ENCODE measurements at regions not wholly inside any gene's neighbourhood (a gene's known extent, or its start where the extent isn't known, plus 50 kb on each side); places are given as distances from the start of the nearest gene placed in this dataset.

- no peak for DNase-seq (ENCODE audit: low read depth)
Measured at GRCh38 chr13:104163866-104164630, 1097.8 kb upstream of the SLC10A2 start.

- DNase-seq (ENCODE audit: low read depth) = no peak
Measured at GRCh38 chr13:104160536-104160935, 1094.3 kb upstream of the SLC10A2 start.

GRCh38 chr13:104143760-104144416 lies 1077.7 kb upstream of the SLC10A2 start:
- no peak for DNase-seq (ENCODE audit: low read depth)

- DNase-seq (ENCODE audit: low read depth) = no peak
Measured at GRCh38 chr13:104140552-104140951, 1074.3 kb upstream of the SLC10A2 start.

- DNase-seq (ENCODE audit: low read depth) = no peak
Measured at GRCh38 chr13:104137416-104137815, 1071.2 kb upstream of the SLC10A2 start.

- no peak for DNase-seq (ENCODE audit: low read depth)
Measured at GRCh38 chr13:104132849-104133248, 1066.6 kb upstream of the SLC10A2 start.

- DNase-seq (ENCODE audit: low read depth) = no peak
Measured at GRCh38 chr13:104114101-104114500, 1047.9 kb upstream of the SLC10A2 start.

GRCh38 chr13:104111031-104111430 lies 1044.8 kb upstream of the SLC10A2 start:
- DNase-seq (ENCODE audit: low read depth) = no peak

- no peak for DNase-seq (ENCODE audit: low read depth)
Measured at GRCh38 chr13:104106705-104107393, 1040.6 kb upstream of the SLC10A2 start.

- no peak for DNase-seq (ENCODE audit: low read depth)
Measured at GRCh38 chr13:104105418-104106355, 1039.5 kb upstream of the SLC10A2 start.

GRCh38 chr13:104099750-104100149 lies 1033.5 kb upstream of the SLC10A2 start:
- DNase-seq (ENCODE audit: low read depth) = no peak

GRCh38 chr13:104098421-104098820 lies 1032.2 kb upstream of the SLC10A2 start:
- no peak for DNase-seq (ENCODE audit: low read depth)

GRCh38 chr13:104086759-104087158 lies 1020.5 kb upstream of the SLC10A2 start:
- no peak for DNase-seq (ENCODE audit: low read depth)

- no peak for DNase-seq (ENCODE audit: low read depth)
Measured at GRCh38 chr13:104086210-104086609, 1020.0 kb upstream of the SLC10A2 start.

- DNase-seq (ENCODE audit: low read depth) = no peak
Measured at GRCh38 chr13:104085611-104086010, 1019.4 kb upstream of the SLC10A2 start.

- no peak for DNase-seq (ENCODE audit: low read depth)
Measured at GRCh38 chr13:104074326-104074725, 1008.1 kb upstream of the SLC10A2 start.

- DNase-seq (ENCODE audit: low read depth) = no peak
Measured at GRCh38 chr13:104071806-104072205, 1005.6 kb upstream of the SLC10A2 start.

- no peak for DNase-seq (ENCODE audit: low read depth)
Measured at GRCh38 chr13:104065328-104065727, 999.1 kb upstream of the SLC10A2 start.

GRCh38 chr13:104057861-104058260 lies 991.6 kb upstream of the SLC10A2 start:
- DNase-seq (ENCODE audit: low read depth) = no peak

- no peak for DNase-seq (ENCODE audit: low read depth)
Measured at GRCh38 chr13:104045907-104046306, 979.7 kb upstream of the SLC10A2 start.

- no peak for DNase-seq (ENCODE audit: low read depth)
Measured at GRCh38 chr13:104043184-104043583, 977.0 kb upstream of the SLC10A2 start.

GRCh38 chr13:104034891-104035290 lies 968.7 kb upstream of the SLC10A2 start:
- no peak for DNase-seq (ENCODE audit: low read depth)
